HG03354 (cell line): ENCODE measurements at regions not wholly inside any gene's neighbourhood (a gene's known extent, or its start where the extent isn't known, plus 50 kb on each side); places are given as distances from the start of the nearest gene placed in this dataset.

ENCODE experiments used
- ATAC-seq: cut with Tn5 transposase; IDR thresholded peaks from one replicate; pipeline ENCODE4 v1.9.1; 2021; ENCODE audit warnings: mild to moderate bottlenecking; ENCODE audit not compliant: unreplicated experiment, poor library complexity, severe bottlenecking

- ATAC-seq: no peak
These were observed 214.0 kb upstream of the CEP162 start for GRCh38 chr6:84441456-84441855.

GRCh38 chr6:84434550-84434949 is 207.1 kb upstream of the CEP162 start:
- no peak for ATAC-seq

- ATAC-seq: no peak
These were observed 205.2 kb upstream of the CEP162 start for GRCh38 chr6:84432619-84433018.

- peak; percentile 80 for ATAC-seq
These were observed 201.0 kb upstream of the CEP162 start for GRCh38 chr6:84428300-84428907.

- ATAC-seq: no peak
These were observed 198.7 kb upstream of the CEP162 start for GRCh38 chr6:84425971-84426705.

GRCh38 chr6:84424956-84425355 is 197.5 kb upstream of the CEP162 start:
- no peak for ATAC-seq

- peak; percentile 87 for ATAC-seq
These were observed 195.0 kb upstream of the CEP162 start for GRCh38 chr6:84422380-84422968.

- ATAC-seq: no peak
These were observed 193.6 kb upstream of the CEP162 start for GRCh38 chr6:84421031-84421430.

- no peak for ATAC-seq
These were observed 189.8 kb upstream of the CEP162 start for GRCh38 chr6:84417260-84417659.

- ATAC-seq: no peak
These were observed 188.7 kb upstream of the CEP162 start for GRCh38 chr6:84416043-84416657.

GRCh38 chr6:84415517-84415916 is 188.1 kb upstream of the CEP162 start:
- no peak for ATAC-seq

GRCh38 chr6:84415068-84415467 is 187.6 kb upstream of the CEP162 start:
- no peak for ATAC-seq

GRCh38 chr6:84414531-84414930 is 187.1 kb upstream of the CEP162 start:
- no peak for ATAC-seq

GRCh38 chr6:84411060-84411629 is 183.7 kb upstream of the CEP162 start:
- no peak for ATAC-seq

GRCh38 chr6:84409911-84410310 is 182.5 kb upstream of the CEP162 start:
- no peak for ATAC-seq

GRCh38 chr6:84408028-84408427 is 180.6 kb upstream of the CEP162 start:
- ATAC-seq: no peak

- no peak for ATAC-seq
These were observed 176.1 kb upstream of the CEP162 start for GRCh38 chr6:84403545-84403944.

GRCh38 chr6:84399003-84399402 is 171.6 kb upstream of the CEP162 start:
- no peak for ATAC-seq

- no peak for ATAC-seq
These were observed 164.8 kb upstream of the CEP162 start for GRCh38 chr6:84392261-84392660.

- ATAC-seq: no peak
These were observed 163.4 kb upstream of the CEP162 start for GRCh38 chr6:84390851-84391250.
